GM12878 (cell line): ENCODE measurements at regions not wholly inside any gene's neighbourhood (a gene's known extent, or its start where the extent isn't known, plus 50 kb on each side); places are given as distances from the start of the nearest gene placed in this dataset.

ENCODE experiments used
- ATAC-seq: fragments of 200-7000 bp; cut with Tn5 transposase; 3 replicates; pipeline ENCODE4 v1.9.1; 2020; ENCODE audit warnings: mild to moderate bottlenecking, moderate library complexity
- BruUV-seq: library from RNA; stranded (reverse); fragments of 400-500 nt; replicated peaks from 2 replicates; lab custom pipeline; 2021; lab: Mats Ljungman, UMichigan
- CTCF ChIA-PET: fragments of 300-600 bp; sonication (Branson Sonifier 250); formaldehyde crosslinking; extraction: SDS; loops from one replicate; lab custom pipeline; 2021; ENCODE audit warnings: inconsistent platforms; lab: Yijun Ruan, JAX
- POLR2A ChIA-PET: fragments of 350-600 bp; formaldehyde crosslinking; extraction: SDS; loops from one replicate; lab custom pipeline; 2021; ENCODE audit warnings: inconsistent platforms; lab: Charles Lee
- RAD21 ChIA-PET: fragments of 300-600 bp; sonication (Branson Sonifier 250); formaldehyde crosslinking; loops from one replicate; lab custom pipeline; 2023; ENCODE audit warnings: antibody characterized with exemption; ENCODE audit not compliant: unreplicated experiment; lab: Charles Lee
- SMC1A ChIA-PET: fragments of 300-600 bp; sonication (Branson Sonifier 250); formaldehyde crosslinking; loops from one replicate; lab custom pipeline; 2023; ENCODE audit not compliant: unreplicated experiment, uncharacterized antibody; lab: Charles Lee
- DNase-seq: peaks from one replicate; pipeline ENCODE4 v3.0.0-alpha.2; 2011; ENCODE audit warnings: low read depth, low spot score
- FAIRE-seq: peaks from 3 replicates; lab custom pipeline; 2011; peaks lifted over from hg19 to GRCh38; lab: Jason Lieb, UNC
- H2AFZ ChIP-seq: 2 replicates; pipeline ENCODE4 v1.6.0; 2011; ENCODE audit warnings: low read depth, low read length, control low read depth; ENCODE audit not compliant: control insufficient read depth
- H3K27ac ChIP-seq: 2 replicates; pipeline ENCODE4 v1.5.1; 2011; ENCODE audit warnings: control low read depth; ENCODE audit not compliant: control insufficient read depth, insufficient read depth
- H3K27me3 ChIP-seq, 2 experiments: replicated peaks in 1 of 2; 2 replicates each; pipeline versions ENCODE4 v1.6.0 to v1.6.1; 2011; ENCODE audit warnings: low read length in 1 of 2; ENCODE audit not compliant: control insufficient read depth in 2 of 2, insufficient read depth in 2 of 2
- H3K36me3 ChIP-seq, 2 experiments: 2 replicates each; pipeline ENCODE4 v1.5.1; 2011; ENCODE audit warnings: low read length in 1 of 2; ENCODE audit not compliant: control insufficient read depth in 2 of 2, insufficient read depth in 2 of 2
- H3K4me1 ChIP-seq: 2 replicates; pipeline ENCODE4 v1.6.1; 2011; ENCODE audit warnings: mild to moderate bottlenecking, low read length, moderate library complexity, mixed read lengths; ENCODE audit not compliant: control insufficient read depth, insufficient read depth
- H3K4me2 ChIP-seq: 2 replicates; pipeline ENCODE4 v1.6.0; 2011; ENCODE audit warnings: control low read depth; ENCODE audit not compliant: control insufficient read depth, insufficient read depth
- H3K4me3 ChIP-seq: fragments of 200-600 bp; sonication (generic); 2 replicates; pipeline ENCODE4 v1.5.1; 2016
- H3K79me2 ChIP-seq: 2 replicates; pipeline ENCODE4 v1.6.0; 2011; ENCODE audit warnings: low read length; ENCODE audit not compliant: control insufficient read depth, insufficient read depth
- H3K9ac ChIP-seq: 2 replicates; pipeline ENCODE4 v1.8.0; 2011; ENCODE audit warnings: low read length, control low read depth, mixed read lengths; ENCODE audit not compliant: control insufficient read depth, insufficient read depth
- H3K9me3 ChIP-seq: replicated peaks from 3 replicates; pipeline ENCODE4 v1.5.1; 2011; ENCODE audit warnings: mild to moderate bottlenecking, low read length; ENCODE audit not compliant: control insufficient read depth, insufficient read depth
- H4K20me1 ChIP-seq: 2 replicates; pipeline ENCODE4 v1.6.0; 2011; ENCODE audit not compliant: control insufficient read depth, insufficient read depth
- CREM ChIP-seq: IDR thresholded peaks from 2 replicates; pipeline ENCODE4 v1.6.1; 2014; ENCODE audit warnings: antibody characterized with exemption, low read depth
- RCOR1 ChIP-seq: conservative IDR thresholded peaks from 2 replicates; pipeline ENCODE4 v1.6.1; 2012; ENCODE audit warnings: low read depth, low read length, improper control_type of control experiment
- RELA ChIP-seq: fragments of 450-650 bp; IDR thresholded peaks from 2 replicates; pipeline ENCODE4 v1.8.0; 2014; ENCODE audit warnings: borderline replicate concordance; ENCODE audit not compliant: partially characterized antibody
- RELB ChIP-seq: fragments of 450-650 bp; IDR thresholded peaks from 2 replicates; pipeline ENCODE4 v1.6.1; 2017; ENCODE audit warnings: low read depth, mild to moderate bottlenecking, moderate library complexity
- SREBF2 ChIP-seq: IDR thresholded peaks from 2 replicates; pipeline ENCODE4 v1.6.1; 2012; ENCODE audit warnings: mild to moderate bottlenecking, low read length
- WGBS: methylation state at CpG from one replicate; pipeline ENCODE4 v1.1.6; 2016; ENCODE audit warnings: low lambda C conversion rate; ENCODE audit not compliant: insufficient replicate concordance, insufficient coverage; ENCODE audit errors: missing lambda C conversion rate; 5-methylcytosine and 5-hydroxymethylcytosine counted together
- in situ Hi-C: fragments of 300-500 bp; cut with MboI; formaldehyde crosslinking; loops from 9 replicates; pipeline ENCODE4 v1.14.3; 2018; ENCODE audit warnings: mixed read lengths
- intact Hi-C: fragments of 100-400 bp; cut with micrococcal nuclease; formaldehyde crosslinking; loops from one replicate; pipeline ENCODE4 v1.14.2; 2022; ENCODE audit not compliant: unreplicated experiment
- TF ChIP-seq, protein P1 (sequence below): fragments of 450-650 bp; IDR thresholded peaks from 2 replicates; pipeline ENCODE4 v1.6.1; 2014; ENCODE audit warnings: mild to moderate bottlenecking
- TF ChIP-seq, protein P2 (sequence below): IDR thresholded peaks from 2 replicates; pipeline ENCODE4 v1.6.1; 2011; ENCODE audit warnings: borderline replicate concordance, low read depth, mild to moderate bottlenecking, moderate library complexity, low read length; ENCODE audit not compliant: insufficient read depth, poor library complexity, severe bottlenecking

DNA sequence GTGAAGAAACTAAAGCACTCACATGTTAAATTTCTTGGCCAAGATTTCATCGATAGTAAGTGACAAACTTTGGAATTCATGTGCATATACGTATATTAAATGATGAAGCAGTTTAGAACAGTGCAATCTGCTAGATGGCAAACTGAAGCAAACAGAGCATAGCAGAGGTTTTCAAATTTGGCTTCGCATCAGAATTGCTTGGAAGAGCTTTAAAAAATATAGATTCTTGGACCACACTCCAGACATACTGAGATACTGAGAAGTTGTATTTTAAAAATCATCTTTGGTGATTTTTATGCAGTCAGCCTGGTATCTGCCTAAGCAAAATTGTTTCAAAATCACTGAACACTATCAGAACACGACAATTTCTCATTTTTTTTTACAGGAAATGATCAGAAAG is 709.2 kb downstream of the PLA2G4A start (continued):
- TF ChIP-seq, protein P1, sequence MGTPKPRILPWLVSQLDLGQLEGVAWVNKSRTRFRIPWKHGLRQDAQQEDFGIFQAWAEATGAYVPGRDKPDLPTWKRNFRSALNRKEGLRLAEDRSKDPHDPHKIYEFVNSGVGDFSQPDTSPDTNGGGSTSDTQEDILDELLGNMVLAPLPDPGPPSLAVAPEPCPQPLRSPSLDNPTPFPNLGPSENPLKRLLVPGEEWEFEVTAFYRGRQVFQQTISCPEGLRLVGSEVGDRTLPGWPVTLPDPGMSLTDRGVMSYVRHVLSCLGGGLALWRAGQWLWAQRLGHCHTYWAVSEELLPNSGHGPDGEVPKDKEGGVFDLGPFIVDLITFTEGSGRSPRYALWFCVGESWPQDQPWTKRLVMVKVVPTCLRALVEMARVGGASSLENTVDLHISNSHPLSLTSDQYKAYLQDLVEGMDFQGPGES, result no peak

- CTCF ChIA-PET, result no interaction called here
- no peaks in the 10 kb centered on the region for H3K36me3 ChIP-seq
- POLR2A ChIA-PET, result no interaction called here
- H3K4me1 ChIP-seq, result no peaks in the 10 kb centered on the region
- no peak overlapping the region for H3K27ac ChIP-seq
- 46% methylated on average over 3 of the region's 3 CpGs for WGBS
- H3K4me3 ChIP-seq, result no peak overlapping the region
- TF ChIP-seq RELA, result no peak
- TF ChIP-seq, protein P2, sequence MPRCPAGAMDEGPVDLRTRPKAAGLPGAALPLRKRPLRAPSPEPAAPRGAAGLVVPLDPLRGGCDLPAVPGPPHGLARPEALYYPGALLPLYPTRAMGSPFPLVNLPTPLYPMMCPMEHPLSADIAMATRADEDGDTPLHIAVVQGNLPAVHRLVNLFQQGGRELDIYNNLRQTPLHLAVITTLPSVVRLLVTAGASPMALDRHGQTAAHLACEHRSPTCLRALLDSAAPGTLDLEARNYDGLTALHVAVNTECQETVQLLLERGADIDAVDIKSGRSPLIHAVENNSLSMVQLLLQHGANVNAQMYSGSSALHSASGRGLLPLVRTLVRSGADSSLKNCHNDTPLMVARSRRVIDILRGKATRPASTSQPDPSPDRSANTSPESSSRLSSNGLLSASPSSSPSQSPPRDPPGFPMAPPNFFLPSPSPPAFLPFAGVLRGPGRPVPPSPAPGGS, result no peak
- TF ChIP-seq SREBF2, result no peak
- TF ChIP-seq CREM, result no peak
- no peak for TF ChIP-seq RCOR1
- TF ChIP-seq RELB, result no peak
- intact Hi-C loops, result no loop called here
- no peaks in the 10 kb centered on the region for H4K20me1 ChIP-seq
- DNase-seq (no peak), FAIRE-seq (no peak), ATAC-seq (no peak)
- no peaks in the 10 kb centered on the region for H3K9me3 ChIP-seq
- no peaks in the 10 kb centered on the region for H3K79me2 ChIP-seq
- in situ Hi-C loops, result no loop called here
- no peak overlapping the region for H3K4me2 ChIP-seq
- H3K9ac ChIP-seq, result no peak overlapping the region
- no peak overlapping the region for H2AFZ ChIP-seq
- BruUV-seq, result no TSS peak
- RAD21 ChIA-PET, result no interaction called here
- SMC1A ChIA-PET, result no interaction called here
- H3K27me3 ChIP-seq, result no peaks in the 10 kb centered on the region
Observed at GRCh38 chr1:187549540-187549939, 720.8 kb downstream of the PLA2G4A start.
